ENCODE measurements at regions not wholly inside any gene's neighbourhood (a gene's known extent, or its start where the extent isn't known, plus 50 kb on each side); places are given as distances from the start of the nearest gene placed in this dataset.

GRCh38 chr11:106263527-106263926, 186.1 kb downstream of the AASDHPPT start:
- Histone ChIP-seq H3K4me2 (ENCODE audit: low read depth, low read length) (no peak overlapping the region), H4K20me1 (ENCODE audit: insufficient read depth, low read length) (no peaks in the 10 kb centered on the region), H3K9me3 (ENCODE audit: low read length) (peaks cover 69% of the 10 kb centered on the region), H3K4me1 (ENCODE audit: insufficient read depth, low read length) (no peaks in the 10 kb centered on the region), H3K79me2 (ENCODE audit: insufficient read depth, low read length) (no peaks in the 10 kb centered on the region), H3K27me3 (ENCODE audit: control insufficient read depth in 1 of 2, insufficient read depth in 2 of 2, low read length in 2 of 2) (no peaks in the 10 kb centered on the region), H3K36me3 (replicated peaks in 1 of 2; ENCODE audit: control insufficient read depth in 1 of 2, insufficient read depth in 2 of 2, low read length in 2 of 2) (no peaks in the 10 kb centered on the region), H3K27ac (ENCODE audit: extremely low read length, insufficient read depth, low read length) (no peak overlapping the region), H3K9ac (ENCODE audit: insufficient read depth, low read depth, low read length) (no peak overlapping the region), H3K4me3 (replicated peaks in 1 of 3; ENCODE audit: insufficient read depth in 1 of 3, low read depth in 2 of 3, low read length in 3 of 3) (no peak overlapping the region), H2AFZ (ENCODE audit: low read length) (no peak overlapping the region)
- intact Hi-C loops (cut with micrococcal nuclease; ENCODE audit: unreplicated experiment): no loop called here
- POLR2A ChIA-PET: no interaction called here
- no peak for ATAC-seq
- BruUV-seq (replicated peaks): no TSS peak
- in situ Hi-C loops (cut with HindIII; ENCODE audit: extremely low pct_ligation_motif_present, low pct_unique_long_range_greater_than_20kb): no loop called here
- no peak for TF ChIP-seq ZBTB39 (CRISPR knock-in tag; IDR thresholded peaks at IDR 0.05)
- DNase-seq (ENCODE audit: low spot score): no peak
- no peak for FAIRE-seq
- CTCF ChIA-PET (ENCODE audit: low intra/inter-chr PET ratio, low total read pairs): no interaction called here
- WGBS (ENCODE audit: low lambda C conversion rate): 2% methylated on average over 3 of the region's 3 CpGs

- ChIA-PET POLR2A (no interaction called here), CTCF (ENCODE audit: low intra/inter-chr PET ratio, low total read pairs) (no interaction called here)
- Histone ChIP-seq H3K9ac (ENCODE audit: insufficient read depth, low read depth, low read length) (no peak overlapping the region), H3K27ac (ENCODE audit: extremely low read length, insufficient read depth, low read length) (no peak overlapping the region), H3K79me2 (ENCODE audit: insufficient read depth, low read length) (no peaks in the 10 kb centered on the region), H3K4me3 (replicated peaks in 1 of 3; ENCODE audit: insufficient read depth in 1 of 3, low read depth in 2 of 3, low read length in 3 of 3) (no peak overlapping the region), H3K4me2 (ENCODE audit: low read depth, low read length) (no peak overlapping the region), H3K27me3 (ENCODE audit: control insufficient read depth in 1 of 2, insufficient read depth in 2 of 2, low read length in 2 of 2) (no peaks in the 10 kb centered on the region), H3K36me3 (replicated peaks in 1 of 2; ENCODE audit: control insufficient read depth in 1 of 2, insufficient read depth in 2 of 2, low read length in 2 of 2) (no peaks in the 10 kb centered on the region), H3K9me3 (ENCODE audit: low read length) (peaks cover 72% of the 10 kb centered on the region), H4K20me1 (ENCODE audit: insufficient read depth, low read length) (no peaks in the 10 kb centered on the region), H3K4me1 (ENCODE audit: insufficient read depth, low read length) (no peaks in the 10 kb centered on the region), H2AFZ (ENCODE audit: low read length) (no peak overlapping the region)
- no peak for TF ChIP-seq ZFP36L1 (CRISPR knock-in tag; IDR thresholded peaks at IDR 0.05)
- no peak for TF ChIP-seq HMG20A (CRISPR knock-in tag; IDR thresholded peaks at IDR 0.05; ENCODE audit: borderline replicate concordance)
- TF ChIP-seq ZNF674 (CRISPR knock-in tag; IDR thresholded peaks at IDR 0.05; ENCODE audit: low read depth): no peak
- no peak for TF ChIP-seq RCOR2 (CRISPR knock-in tag; IDR thresholded peaks at IDR 0.05)
- no peak for TF ChIP-seq ZBTB26 (CRISPR knock-in tag; IDR thresholded peaks at IDR 0.05; ENCODE audit: borderline replicate concordance)
- intact Hi-C loops (cut with micrococcal nuclease; ENCODE audit: unreplicated experiment) (no loop called here), in situ Hi-C loops (cut with HindIII; ENCODE audit: extremely low pct_ligation_motif_present, low pct_unique_long_range_greater_than_20kb) (no loop called here)
- no peak for DNase-seq (ENCODE audit: low spot score)
- BruUV-seq (replicated peaks): no TSS peak
- ATAC-seq: no peak
- no peak for FAIRE-seq
These were observed 193.6 kb downstream of the AASDHPPT start for GRCh38 chr11:106271086-106271485.
